AG10803 (cell line): ENCODE measurements at regions not wholly inside any gene's neighbourhood (a gene's known extent, or its start where the extent isn't known, plus 50 kb on each side); places are given as distances from the start of the nearest gene placed in this dataset.

Experiments used
- DNase-seq: peaks from one replicate; pipeline ENCODE4 v3.0.0; 2010; ENCODE audit warnings: low read depth
- H3K4me3 ChIP-seq: 2 replicates; pipeline ENCODE4 v1.5.1; 2011; ENCODE audit warnings: mild to moderate bottlenecking, low read length, control low read depth
- CTCF ChIP-seq: conservative IDR thresholded peaks from 2 replicates; pipeline ENCODE4 v1.5.1; 2011; ENCODE audit warnings: mild to moderate bottlenecking, low read length, control low read depth, inconsistent platforms

- no peak for TF ChIP-seq CTCF
- H3K4me3 ChIP-seq, result no peak overlapping the region
- DNase-seq, result no peak
These were observed 86.3 kb upstream of the PRPS1 start for GRCh38 chrX:107542040-107542439.

GRCh38 chrX:107542500-107542899, 85.8 kb upstream of the PRPS1 start:
- DNase-seq, result peak; percentile 21
- no peak overlapping the region for H3K4me3 ChIP-seq
- TF ChIP-seq CTCF, result peak; percentile 34

GRCh38 chrX:107547621-107548020, 80.7 kb upstream of the PRPS1 start:
- no peak overlapping the region for H3K4me3 ChIP-seq
- no peak for TF ChIP-seq CTCF
- no peak for DNase-seq

- H3K4me3 ChIP-seq, result no peak overlapping the region
- no peak for DNase-seq
- no peak for TF ChIP-seq CTCF
These were observed 79.5 kb upstream of the PRPS1 start for GRCh38 chrX:107548775-107549174.

GRCh38 chrX:107549504-107549903, 78.8 kb upstream of the PRPS1 start:
- no peak for TF ChIP-seq CTCF
- no peak overlapping the region for H3K4me3 ChIP-seq
- DNase-seq, result no peak

- no peak overlapping the region for H3K4me3 ChIP-seq
- no peak for TF ChIP-seq CTCF
- no peak for DNase-seq
These were observed 76.8 kb upstream of the PRPS1 start for GRCh38 chrX:107551546-107551945.

GRCh38 chrX:107552930-107553329, 75.4 kb upstream of the PRPS1 start:
- no peak overlapping the region for H3K4me3 ChIP-seq
- peak; percentile 34 for DNase-seq
- TF ChIP-seq CTCF, result no peak
